ENCODE measurements at regions not wholly inside any gene's neighbourhood (a gene's known extent, or its start where the extent isn't known, plus 50 kb on each side); places are given as distances from the start of the nearest gene placed in this dataset.

DNA sequence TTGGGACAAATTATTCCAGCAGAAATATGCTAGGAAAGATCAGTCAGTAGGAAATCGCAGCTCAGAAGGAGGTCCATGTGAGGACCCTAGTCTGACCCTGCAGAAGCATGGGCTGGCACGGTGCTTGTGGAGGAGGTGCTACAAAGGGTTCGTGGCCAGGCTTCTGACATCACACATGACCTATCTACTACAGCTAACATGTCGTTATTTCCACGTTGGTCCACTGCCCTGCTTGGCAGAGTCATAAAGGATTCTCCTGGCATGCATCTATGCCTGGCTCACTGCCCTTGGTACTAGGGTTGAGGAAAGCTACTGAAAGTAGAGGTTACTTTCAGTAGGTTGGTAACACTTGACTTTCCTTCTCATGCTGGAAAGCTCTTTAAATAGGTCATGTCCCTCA, 118.1 kb upstream of the SHISA6 start:
- Mint-ChIP-seq H3K36me3 (no peaks in the 10 kb centered on the region), H3K27me3 (no peaks in the 10 kb centered on the region), H3K4me1 (no peaks in the 10 kb centered on the region), H3K27ac (no peak overlapping the region), H3K4me3 (no peak overlapping the region), H3K9me3 (peaks cover 0 to 10% (median 5%) of the 10 kb centered on the region in 8 donors)
- Histone ChIP-seq H3K9me3 (ENCODE audit: control insufficient read depth in 1 of 2, low read length in 2 of 2) (no peaks in the 10 kb centered on the region), H3K36me3 (ENCODE audit: insufficient read depth, low read length) (no peaks in the 10 kb centered on the region), H3K4me3 (ENCODE audit: low read length in 2 of 2) (no peak overlapping the region), H3K27me3 (ENCODE audit: insufficient read depth, low read length) (no peaks in the 10 kb centered on the region), H3K4me1 (ENCODE audit: insufficient read depth, low read length) (no peaks in the 10 kb centered on the region), H3K27ac (ENCODE audit: low read depth, low read length) (no peak overlapping the region)
- CTCF ChIA-PET (ENCODE audit: partially characterized antibody): no interaction called here
- no peak for DNase-seq
- intact Hi-C loops (cut with micrococcal nuclease): no loop called here
- POLR2A ChIA-PET (ENCODE audit: partially characterized antibody): no interaction called here

DNA sequence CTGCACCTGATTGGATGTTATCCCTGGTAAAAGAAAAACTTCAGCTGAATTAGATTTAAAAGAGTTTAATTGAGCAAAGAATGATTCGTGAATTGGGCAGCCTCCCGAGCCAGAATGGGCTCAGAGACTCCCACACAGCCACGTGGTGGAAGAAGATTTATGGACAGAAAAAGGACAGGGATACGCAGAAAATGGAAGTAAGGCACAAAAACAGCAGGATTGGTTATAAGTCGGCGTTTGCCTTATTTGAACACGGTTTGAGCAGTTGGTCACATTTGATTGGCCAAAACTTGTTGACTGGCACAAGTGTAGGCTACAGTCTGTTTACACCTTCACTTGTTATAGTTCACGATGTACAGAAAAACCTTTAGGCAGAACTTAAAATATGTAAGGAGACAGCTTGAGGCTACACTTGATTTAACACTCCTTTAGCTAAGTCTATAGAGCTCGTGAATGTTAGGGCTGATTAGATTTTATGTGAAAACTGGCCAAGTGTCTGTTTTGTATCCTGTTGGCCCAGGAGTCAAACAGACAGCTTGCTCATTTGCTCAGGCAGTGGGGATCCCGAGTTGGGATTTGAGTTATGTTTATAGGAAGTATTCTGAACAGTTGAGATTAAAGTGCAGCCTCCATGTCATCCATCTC, 119.5 kb upstream of the SHISA6 start:
- DNase-seq: no peak
- Histone ChIP-seq H3K9me3 (ENCODE audit: control insufficient read depth in 1 of 2, low read length in 2 of 2) (no peaks in the 10 kb centered on the region), H3K4me3 (ENCODE audit: low read length in 2 of 2) (no peak overlapping the region), H3K36me3 (ENCODE audit: insufficient read depth, low read length) (no peaks in the 10 kb centered on the region), H3K4me1 (ENCODE audit: insufficient read depth, low read length) (no peaks in the 10 kb centered on the region), H3K27me3 (ENCODE audit: insufficient read depth, low read length) (no peaks in the 10 kb centered on the region), H3K27ac (ENCODE audit: low read depth, low read length) (no peak overlapping the region)
- H3K4me1 Mint-ChIP-seq: no peaks in the 10 kb centered on the region
- no peak overlapping the region for H3K27ac Mint-ChIP-seq
- no peaks in the 10 kb centered on the region for H3K36me3 Mint-ChIP-seq
- POLR2A ChIA-PET (ENCODE audit: partially characterized antibody): no interaction called here
- H3K4me3 Mint-ChIP-seq: no peak overlapping the region
- intact Hi-C loops (cut with micrococcal nuclease): no loop called here
- H3K27me3 Mint-ChIP-seq: no peaks in the 10 kb centered on the region
- CTCF ChIA-PET (ENCODE audit: partially characterized antibody): no interaction called here
- H3K9me3 Mint-ChIP-seq: peaks cover 0 to 10% (median 4%) of the 10 kb centered on the region in 8 donors

DNA sequence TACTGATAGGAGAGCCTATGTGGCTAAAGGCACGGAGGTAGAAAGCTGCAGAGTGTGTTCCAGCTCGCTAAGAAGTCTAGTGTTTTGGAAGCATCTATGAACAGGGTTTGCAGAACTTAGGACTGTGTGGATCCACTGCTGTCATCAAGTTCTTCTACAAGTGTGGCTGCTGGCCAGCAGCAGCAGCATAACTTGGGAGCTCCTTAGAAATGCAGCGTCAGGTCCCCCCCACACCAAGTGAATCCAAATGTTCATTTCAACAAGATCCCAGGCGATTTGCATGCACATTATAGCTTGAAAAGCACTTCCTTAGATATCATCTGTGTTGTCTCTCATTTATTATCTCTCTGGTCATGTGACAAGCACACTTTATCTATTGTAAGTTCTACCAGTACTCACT, 131.9 kb upstream of the SHISA6 start:
- H3K36me3 ChIP-seq (ENCODE audit: insufficient read depth, low read length): no peaks in the 10 kb centered on the region
- Mint-ChIP-seq H3K9me3 (peaks cover 0 to 7% (median 1%) of the 10 kb centered on the region in 8 donors), H3K27ac (no peak overlapping the region), H3K4me1 (no peaks in the 10 kb centered on the region), H3K4me3 (no peak overlapping the region), H3K36me3 (no peaks in the 10 kb centered on the region), H3K27me3 (no peaks in the 10 kb centered on the region)
- H3K9me3 ChIP-seq (ENCODE audit: control insufficient read depth in 1 of 2, low read length in 2 of 2): no peaks in the 10 kb centered on the region
- H3K4me3 ChIP-seq (ENCODE audit: low read length in 2 of 2): no peak overlapping the region
- no peaks in the 10 kb centered on the region for H3K4me1 ChIP-seq (ENCODE audit: insufficient read depth, low read length)
- H3K27me3 ChIP-seq (ENCODE audit: insufficient read depth, low read length): no peaks in the 10 kb centered on the region
- POLR2A ChIA-PET (ENCODE audit: partially characterized antibody): no interaction called here
- no peak for DNase-seq
- intact Hi-C loops (cut with micrococcal nuclease): no loop called here
- no peak overlapping the region for H3K27ac ChIP-seq (ENCODE audit: low read depth, low read length)
- CTCF ChIA-PET (ENCODE audit: partially characterized antibody): no interaction called here

DNA sequence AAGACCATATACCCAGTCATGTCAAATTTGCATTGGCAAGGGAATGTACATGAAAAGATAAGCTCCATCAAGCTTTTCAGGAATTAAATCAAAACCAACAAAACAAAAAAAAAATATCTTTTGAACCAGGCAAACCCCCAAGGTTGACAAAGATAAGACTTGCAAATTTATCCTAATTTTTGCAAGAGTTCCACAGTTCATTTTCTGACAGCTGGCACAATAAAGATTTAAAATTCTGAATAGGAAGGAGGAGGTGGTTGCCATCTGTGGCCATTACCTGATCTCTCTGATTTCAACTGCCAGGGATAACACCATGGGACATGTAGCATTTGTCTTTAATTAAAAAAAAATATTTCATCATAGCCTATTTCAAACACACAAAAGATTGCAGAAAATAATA, 135.9 kb upstream of the SHISA6 start:
- CTCF ChIA-PET (ENCODE audit: partially characterized antibody): no interaction called here
- POLR2A ChIA-PET (ENCODE audit: partially characterized antibody): no interaction called here
- H3K27me3 Mint-ChIP-seq: no peaks in the 10 kb centered on the region

DNA sequence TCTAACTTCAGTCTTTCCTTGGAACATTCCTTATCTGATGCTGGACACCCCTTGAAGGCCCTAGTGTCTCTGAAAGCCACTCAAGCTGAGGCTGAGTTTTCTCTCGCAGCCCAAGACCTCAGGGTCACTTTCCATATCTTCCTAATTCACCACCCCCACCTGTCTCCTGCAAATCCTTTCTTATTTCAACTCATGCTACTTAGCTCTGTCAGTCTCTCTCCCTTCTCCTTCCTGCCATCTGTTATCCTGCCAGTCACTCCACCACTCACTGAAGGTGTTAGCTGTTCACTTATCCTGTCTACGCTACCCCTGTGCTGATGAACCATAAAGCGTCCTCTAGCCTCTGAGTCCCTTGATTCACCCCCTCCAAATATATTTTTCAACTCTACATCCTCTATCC, 143.9 kb upstream of the SHISA6 start:
- Histone ChIP-seq H3K27me3 (ENCODE audit: insufficient read depth, low read length) (no peaks in the 10 kb centered on the region), H3K4me1 (ENCODE audit: insufficient read depth, low read length) (no peaks in the 10 kb centered on the region), H3K9me3 (ENCODE audit: control insufficient read depth in 1 of 2, low read length in 2 of 2) (no peaks in the 10 kb centered on the region), H3K27ac (ENCODE audit: low read depth, low read length) (no peak overlapping the region), H3K36me3 (ENCODE audit: insufficient read depth, low read length) (no peaks in the 10 kb centered on the region), H3K4me3 (ENCODE audit: low read length in 2 of 2) (no peak overlapping the region)
- Mint-ChIP-seq H3K27me3 (no peaks in the 10 kb centered on the region), H3K9me3 (peaks cover 0 to 10% (median 2%) of the 10 kb centered on the region in 8 donors), H3K4me3 (no peak overlapping the region), H3K4me1 (no peaks in the 10 kb centered on the region), H3K27ac (no peak overlapping the region), H3K36me3 (no peaks in the 10 kb centered on the region)
- POLR2A ChIA-PET (ENCODE audit: partially characterized antibody): no interaction called here
- intact Hi-C loops (cut with micrococcal nuclease): no loop called here
- CTCF ChIA-PET (ENCODE audit: partially characterized antibody): no interaction called here
- no peak for DNase-seq

More for the DNA sequence above, 135.9 kb upstream of the SHISA6 start:
- no peaks in the 10 kb centered on the region for H3K4me1 Mint-ChIP-seq
- no peak for DNase-seq
- H3K4me3 Mint-ChIP-seq: no peak overlapping the region
- H3K36me3 Mint-ChIP-seq: no peaks in the 10 kb centered on the region
- Histone ChIP-seq H3K27ac (ENCODE audit: low read depth, low read length) (no peak overlapping the region), H3K36me3 (ENCODE audit: insufficient read depth, low read length) (no peaks in the 10 kb centered on the region), H3K4me3 (ENCODE audit: low read length in 2 of 2) (no peak overlapping the region), H3K4me1 (ENCODE audit: insufficient read depth, low read length) (no peaks in the 10 kb centered on the region), H3K9me3 (ENCODE audit: control insufficient read depth in 1 of 2, low read length in 2 of 2) (no peaks in the 10 kb centered on the region), H3K27me3 (ENCODE audit: insufficient read depth, low read length) (no peaks in the 10 kb centered on the region)
- intact Hi-C loops (cut with micrococcal nuclease): no loop called here
- peaks cover 0 to 4% (median 1%) of the 10 kb centered on the region in 8 donors for H3K9me3 Mint-ChIP-seq
- H3K27ac Mint-ChIP-seq: no peak overlapping the region

DNA sequence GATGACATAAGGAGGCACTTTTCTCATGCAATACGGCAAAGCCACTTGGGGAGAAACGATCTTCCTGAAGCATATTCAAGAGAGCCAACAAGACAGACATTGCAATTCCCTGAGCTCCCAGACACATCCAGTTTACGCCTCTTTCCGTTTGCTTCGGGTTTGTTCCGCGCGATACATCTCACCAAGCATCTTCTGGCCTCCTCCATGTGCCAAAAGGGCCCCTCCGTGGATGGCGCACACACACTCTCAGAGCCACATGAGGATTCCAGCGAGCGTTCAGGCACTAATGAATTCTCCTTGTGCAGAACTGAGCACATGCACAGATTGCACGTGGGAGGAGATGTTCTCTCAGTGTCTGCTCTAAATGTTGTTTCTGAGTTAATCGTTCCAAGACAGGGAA, 146.7 kb upstream of the SHISA6 start:
- Histone ChIP-seq H3K4me3 (ENCODE audit: low read length in 2 of 2) (no peak overlapping the region), H3K27ac (ENCODE audit: low read depth, low read length) (no peak overlapping the region), H3K9me3 (ENCODE audit: control insufficient read depth in 1 of 2, low read length in 2 of 2) (no peaks in the 10 kb centered on the region), H3K27me3 (ENCODE audit: insufficient read depth, low read length) (no peaks in the 10 kb centered on the region), H3K4me1 (ENCODE audit: insufficient read depth, low read length) (no peaks in the 10 kb centered on the region), H3K36me3 (ENCODE audit: insufficient read depth, low read length) (no peaks in the 10 kb centered on the region)
- no peak for DNase-seq
- CTCF ChIA-PET (ENCODE audit: partially characterized antibody): no interaction called here
- Mint-ChIP-seq H3K9me3 (peaks cover 0 to 12% (median under 1%) of the 10 kb centered on the region in 8 donors), H3K27me3 (no peaks in the 10 kb centered on the region), H3K27ac (no peak overlapping the region), H3K36me3 (no peaks in the 10 kb centered on the region), H3K4me3 (no peak overlapping the region), H3K4me1 (no peaks in the 10 kb centered on the region)
- intact Hi-C loops (cut with micrococcal nuclease): no loop called here
- POLR2A ChIA-PET (ENCODE audit: partially characterized antibody): no interaction called here

DNA sequence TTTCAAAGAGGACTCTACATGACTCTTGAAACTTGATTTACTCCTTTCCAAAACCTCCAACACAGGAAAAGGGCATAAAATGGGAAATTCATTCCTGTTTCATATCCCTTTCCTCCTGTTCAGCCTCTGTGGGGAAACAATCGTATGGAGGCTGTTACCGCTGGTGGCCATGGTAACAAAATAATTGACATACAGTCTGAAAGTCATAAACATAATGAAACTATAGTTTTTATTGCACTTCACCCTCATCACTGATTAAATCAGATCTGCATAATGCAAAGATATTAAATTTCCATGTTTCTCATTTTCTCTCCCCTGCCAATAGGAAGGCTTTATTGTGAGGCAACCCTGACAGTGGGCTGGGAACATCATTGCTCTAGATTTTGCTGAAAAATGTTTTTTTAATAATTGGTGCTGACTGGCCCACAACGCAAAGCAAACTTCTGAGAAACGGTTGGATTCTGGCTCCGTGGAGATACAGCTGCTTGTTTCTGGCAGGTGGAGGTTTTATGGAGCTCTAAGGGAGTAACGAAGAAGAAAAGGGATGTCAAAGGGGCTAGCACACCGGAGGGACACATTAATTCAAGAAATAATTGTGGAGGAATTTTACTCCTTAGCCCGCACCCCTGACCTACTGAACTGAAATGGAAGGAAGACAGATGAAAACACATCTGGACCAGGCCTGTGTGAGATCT, 154.2 kb upstream of the SHISA6 start:
- Mint-ChIP-seq H3K27me3 (no peaks in the 10 kb centered on the region), H3K9me3 (peaks cover 0 to 4% (median 2%) of the 10 kb centered on the region in 8 donors), H3K4me1 (no peaks in the 10 kb centered on the region), H3K27ac (no peak overlapping the region), H3K4me3 (no peak overlapping the region), H3K36me3 (no peaks in the 10 kb centered on the region)
- no peak for DNase-seq
- Histone ChIP-seq H3K4me1 (ENCODE audit: insufficient read depth, low read length) (no peaks in the 10 kb centered on the region), H3K4me3 (ENCODE audit: low read length in 2 of 2) (no peak overlapping the region), H3K27ac (ENCODE audit: low read depth, low read length) (no peak overlapping the region), H3K36me3 (ENCODE audit: insufficient read depth, low read length) (no peaks in the 10 kb centered on the region), H3K9me3 (ENCODE audit: control insufficient read depth in 1 of 2, low read length in 2 of 2) (no peaks in the 10 kb centered on the region), H3K27me3 (ENCODE audit: insufficient read depth, low read length) (no peaks in the 10 kb centered on the region)
- ChIA-PET POLR2A (ENCODE audit: partially characterized antibody) (no interaction called here), CTCF (ENCODE audit: partially characterized antibody) (no interaction called here)
- intact Hi-C loops (cut with micrococcal nuclease): no loop called here

All from CD4-positive, alpha-beta memory T cell (primary cell).